Astrocyte of the spinal cord (primary cell): ENCODE measurements at regions not wholly inside any gene's neighbourhood (a gene's known extent, or its start where the extent isn't known, plus 50 kb on each side); places are given as distances from the start of the nearest gene placed in this dataset.

Source experiments
- DNase-seq: peaks from one replicate; pipeline ENCODE4 v3.0.0; 2011; ENCODE audit warnings: low read depth, low spot score
- H3K4me3 ChIP-seq: 2 replicates; pipeline ENCODE4 v1.5.1; 2011; ENCODE audit warnings: low read depth, mild to moderate bottlenecking, low read length, moderate library complexity
- CTCF ChIP-seq: IDR thresholded peaks from 2 replicates; pipeline ENCODE4 v1.5.1; 2012; ENCODE audit warnings: low read depth, mild to moderate bottlenecking, low read length, inconsistent platforms
- in situ Hi-C: cut with HindIII; loops from 2 replicates; pipeline ENCODE4 v1.10.0; 2017; ENCODE audit warnings: low sequenced_read_pairs

- in situ Hi-C loops: no loop called here
- H3K4me3 ChIP-seq: no peak overlapping the region
- no peak for DNase-seq
- no peak for TF ChIP-seq CTCF
Measured at GRCh38 chr2:8455236-8456150, 226.4 kb upstream of the ID2 start.

DNA sequence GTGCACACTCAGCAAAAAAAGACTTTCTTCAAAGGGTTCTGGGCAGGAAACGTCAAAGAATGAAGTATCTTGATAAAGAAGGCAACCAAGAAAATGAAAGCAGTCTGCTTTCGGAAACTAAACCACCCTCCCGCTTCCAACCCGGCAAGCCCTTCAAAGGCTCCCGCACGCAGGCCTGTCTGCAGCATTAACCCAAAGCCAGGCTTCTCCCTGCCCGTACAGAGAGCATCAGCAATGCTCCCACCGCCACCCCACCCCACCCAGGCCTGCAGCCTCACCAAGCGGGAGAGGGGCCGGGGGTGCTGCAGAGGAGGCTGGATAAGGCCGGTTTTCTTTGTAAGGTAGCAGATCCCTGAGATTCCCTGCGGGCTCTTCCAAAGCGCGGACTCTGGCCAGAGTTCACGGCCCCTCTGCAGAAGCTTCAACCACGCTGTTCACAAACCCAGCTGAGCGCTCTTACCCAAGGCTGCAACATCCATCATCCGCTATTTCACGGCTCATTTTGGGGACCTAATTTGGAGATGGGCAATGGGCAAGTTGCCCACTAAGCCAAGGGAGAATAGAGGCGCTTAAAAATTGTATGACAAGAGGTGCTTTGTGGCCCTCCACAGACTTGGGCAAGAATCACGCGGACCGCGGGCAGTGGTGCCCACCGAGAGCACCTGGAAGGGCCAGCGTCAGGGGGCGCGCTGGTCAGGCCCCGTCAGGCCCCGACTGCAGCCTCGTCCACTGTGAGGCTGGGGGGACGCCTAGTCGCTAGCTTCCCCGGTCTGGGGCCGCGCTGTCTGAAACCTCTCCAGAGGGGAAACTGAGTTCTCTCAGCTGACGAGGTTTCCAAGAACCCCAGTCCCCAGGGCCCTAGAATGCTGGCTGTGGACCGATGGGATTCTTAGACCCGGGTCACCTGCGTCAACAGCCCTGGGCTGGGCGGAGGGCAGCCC lies 225.4 kb upstream of the ID2 start:
- in situ Hi-C loops: no loop called here
- no peak for TF ChIP-seq CTCF
- H3K4me3 ChIP-seq: no peak overlapping the region
- no peak for DNase-seq

- no peak for DNase-seq
- in situ Hi-C loops: no loop called here
- H3K4me3 ChIP-seq: no peak overlapping the region
- TF ChIP-seq CTCF: no peak
Measured at GRCh38 chr2:8457092-8457481, 224.8 kb upstream of the ID2 start.

GRCh38 chr2:8457699-8458502 lies 224.0 kb upstream of the ID2 start:
- no peak overlapping the region for H3K4me3 ChIP-seq
- TF ChIP-seq CTCF: no peak
- DNase-seq: no peak
- in situ Hi-C loops: no loop called here

DNA sequence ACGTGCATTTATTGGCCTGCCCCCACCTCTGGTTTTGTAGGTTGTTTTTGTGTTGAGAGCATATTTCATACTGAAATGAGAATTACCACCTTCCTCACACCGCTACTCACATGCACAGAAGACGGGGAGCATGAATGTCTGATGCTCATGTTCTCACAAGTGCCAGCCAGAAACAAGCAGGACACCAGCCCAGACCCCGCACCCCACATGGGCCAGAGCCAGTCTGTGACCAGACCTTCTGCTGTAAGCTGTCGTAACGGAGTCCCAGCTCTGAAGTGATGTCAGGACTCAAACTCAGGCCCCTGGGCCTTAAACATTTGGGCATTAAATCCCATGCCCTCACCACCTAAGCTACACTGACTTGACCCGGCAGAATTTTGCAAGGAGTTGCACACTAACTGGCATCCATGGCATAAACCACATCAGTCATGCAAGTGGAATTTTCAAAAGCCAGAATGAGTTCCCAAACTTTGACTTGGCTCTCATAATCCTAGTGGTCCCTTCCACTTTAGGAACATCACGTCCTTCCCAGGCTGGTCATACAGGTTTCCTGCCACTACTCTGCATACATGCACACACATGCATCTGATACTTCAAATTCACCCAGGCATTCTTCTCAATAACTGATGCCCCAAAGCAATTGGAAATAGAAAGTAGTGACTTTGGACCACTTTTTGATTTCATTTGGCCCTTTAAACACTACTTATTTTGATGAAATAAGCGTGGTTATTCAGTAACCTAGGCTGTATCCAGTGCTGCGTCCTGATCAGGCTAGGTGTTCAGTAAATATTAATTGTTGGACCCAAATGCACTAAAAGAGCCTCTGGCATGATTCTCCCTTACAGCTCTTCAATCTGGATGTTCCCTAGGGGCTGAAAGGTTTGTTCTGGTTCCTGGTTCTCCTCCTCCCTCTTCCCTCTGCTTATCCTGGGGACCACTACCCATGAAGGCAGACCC lies 223.1 kb upstream of the ID2 start:
- H3K4me3 ChIP-seq: no peak overlapping the region
- in situ Hi-C loops: no loop called here
- TF ChIP-seq CTCF: no peak
- DNase-seq: no peak
